KBM-7 (cell line): ENCODE measurements at regions not wholly inside any gene's neighbourhood (a gene's known extent, or its start where the extent isn't known, plus 50 kb on each side); places are given as distances from the start of the nearest gene placed in this dataset.
"Not testable (repeated sequence)": the region's sequence is repeated elsewhere in the genome, so short reads cannot be mapped to it uniquely, and the experiment has no call there.

Experiments
- DNase-seq: peaks from one replicate; pipeline ENCODE4 v3.0.0-alpha.2; 2015
- in situ Hi-C: fragments of 300-500 bp; cut with MboI; formaldehyde crosslinking; loops from 2 replicates; pipeline ENCODE4 v1.14.3; 2020; ENCODE audit warnings: low sequenced_read_pairs, low pct_unique_long_range_greater_than_20kb, mixed read lengths

- DNase-seq = no peak
- in situ Hi-C loops = no loop called here
These were observed 140.4 kb downstream of the NFKBIZ start for GRCh38 chr3:101989578-101990200.

GRCh38 chr3:101992863-101993262, 143.5 kb downstream of the NFKBIZ start:
- in situ Hi-C loops = no loop called here

GRCh38 chr3:101994386-101994785, 145.1 kb downstream of the NFKBIZ start:
- in situ Hi-C loops = no loop called here
- DNase-seq = no peak

More at GRCh38 chr3:101992863-101993262, 143.5 kb downstream of the NFKBIZ start:
- DNase-seq = no peak

GRCh38 chr3:101995371-101996046, 146.2 kb downstream of the NFKBIZ start:
- no peak for DNase-seq
- in situ Hi-C loops = no loop called here

GRCh38 chr3:101996832-101997231, 147.5 kb downstream of the NFKBIZ start:
- DNase-seq = no peak
- in situ Hi-C loops = no loop called here

- in situ Hi-C loops = no loop called here
- no peak for DNase-seq
These were observed 149.1 kb downstream of the NFKBIZ start for GRCh38 chr3:101998256-101998926.

- in situ Hi-C loops = no loop called here
- DNase-seq = no peak
These were observed 150.0 kb downstream of the NFKBIZ start for GRCh38 chr3:101999177-101999779.

- no peak for DNase-seq
- in situ Hi-C loops = no loop called here
These were observed 151.4 kb downstream of the NFKBIZ start for GRCh38 chr3:102000620-102001209.

GRCh38 chr3:102002056-102002455, 152.7 kb downstream of the NFKBIZ start:
- in situ Hi-C loops = no loop called here
- no peak for DNase-seq

- DNase-seq = no peak
- in situ Hi-C loops = no loop called here
These were observed 155.2 kb downstream of the NFKBIZ start for GRCh38 chr3:102004561-102004960.

GRCh38 chr3:102005551-102005950, 156.2 kb downstream of the NFKBIZ start:
- DNase-seq = no peak
- in situ Hi-C loops = no loop called here

GRCh38 chr3:102006812-102007485, 157.6 kb downstream of the NFKBIZ start:
- in situ Hi-C loops = no loop called here
- no peak for DNase-seq

GRCh38 chr3:102008436-102008835, 159.1 kb downstream of the NFKBIZ start:
- not testable (repeated sequence) for DNase-seq

GRCh38 chr3:102016417-102016816, 167.1 kb downstream of the NFKBIZ start:
- in situ Hi-C loops = no loop called here
- no peak for DNase-seq

More at GRCh38 chr3:102008436-102008835, 159.1 kb downstream of the NFKBIZ start:
- in situ Hi-C loops = not testable (repeated sequence)

- DNase-seq = no peak
- in situ Hi-C loops = no loop called here
These were observed 168.5 kb downstream of the NFKBIZ start for GRCh38 chr3:102017784-102018183.

GRCh38 chr3:102018551-102018950, 169.2 kb downstream of the NFKBIZ start:
- in situ Hi-C loops = no loop called here
- DNase-seq = peak; percentile 44

- in situ Hi-C loops = no loop called here
These were observed 171.4 kb downstream of the NFKBIZ start for GRCh38 chr3:102020735-102021134.

GRCh38 chr3:102024270-102024904, 175.1 kb downstream of the NFKBIZ start:
- no peak for DNase-seq
- in situ Hi-C loops = no loop called here

More at GRCh38 chr3:102020735-102021134, 171.4 kb downstream of the NFKBIZ start:
- no peak for DNase-seq
